Hepatocyte (in vitro differentiated cells): ENCODE measurements at regions not wholly inside any gene's neighbourhood (a gene's known extent, or its start where the extent isn't known, plus 50 kb on each side); places are given as distances from the start of the nearest gene placed in this dataset.

Source experiments
- DNase-seq: peaks from one replicate; pipeline ENCODE4 v3.0.0-alpha.2; 2016; ENCODE audit warnings: low spot score
- H2AFZ ChIP-seq: fragments of 200-600 bp; sonication (generic); 2 replicates; pipeline ENCODE4 v1.6.0; 2016; ENCODE audit warnings: antibody characterized with exemption, mild to moderate bottlenecking
- H3K27ac ChIP-seq: fragments of 200-600 bp; sonication (generic); 2 replicates; pipeline ENCODE4 v1.5.1; 2016; ENCODE audit warnings: mild to moderate bottlenecking
- H3K27me3 ChIP-seq: fragments of 200-600 bp; sonication (generic); 2 replicates; pipeline ENCODE4 v1.6.1; 2016
- H3K36me3 ChIP-seq: fragments of 200-600 bp; sonication (generic); replicated peaks from 2 replicates; pipeline ENCODE4 v1.5.1; 2016; ENCODE audit warnings: low read depth; ENCODE audit not compliant: insufficient read depth
- H3K4me1 ChIP-seq: fragments of 200-600 bp; sonication (generic); 2 replicates; pipeline ENCODE4 v1.5.1; 2016; ENCODE audit warnings: mild to moderate bottlenecking, moderate library complexity; ENCODE audit not compliant: insufficient read depth
- H3K4me2 ChIP-seq: fragments of 200-600 bp; sonication (generic); 2 replicates; pipeline ENCODE4 v1.6.0; 2016
- H3K4me3 ChIP-seq: fragments of 200-600 bp; sonication (generic); 2 replicates; pipeline ENCODE4 v1.5.1; 2016; ENCODE audit warnings: mild to moderate bottlenecking
- H3K79me2 ChIP-seq: fragments of 200-600 bp; sonication (generic); 2 replicates; pipeline ENCODE4 v1.6.0; 2017; ENCODE audit warnings: mild to moderate bottlenecking
- H3K9me2 ChIP-seq: fragments of 200-600 bp; sonication (generic); replicated peaks from 2 replicates; pipeline ENCODE4 v1.6.0; 2017; ENCODE audit warnings: mild to moderate bottlenecking; ENCODE audit not compliant: insufficient read depth
- H3K9me3 ChIP-seq: fragments of 200-600 bp; sonication (generic); 2 replicates; pipeline ENCODE4 v1.5.1; 2016; ENCODE audit warnings: low read depth, mild to moderate bottlenecking
- H4K20me1 ChIP-seq: fragments of 200-600 bp; sonication (generic); 2 replicates; pipeline ENCODE4 v1.6.0; 2016; ENCODE audit warnings: mild to moderate bottlenecking; ENCODE audit not compliant: insufficient read depth, poor library complexity, severe bottlenecking
- CTCF ChIP-seq: fragments of 200-600 bp; sonication (generic); IDR thresholded peaks from 2 replicates; pipeline ENCODE4 v1.5.1; 2016; ENCODE audit warnings: antibody characterized with exemption, mild to moderate bottlenecking; ENCODE audit not compliant: poor library complexity
- EZH2 ChIP-seq: fragments of 200-600 bp; sonication (generic); IDR thresholded peaks from 2 replicates; pipeline ENCODE4 v1.6.1; 2016; ENCODE audit warnings: antibody characterized with exemption, mild to moderate bottlenecking, borderline replicate concordance
- EZH2phosphoT487 ChIP-seq: fragments of 200-600 bp; sonication (generic); IDR thresholded peaks from one replicate; pipeline ENCODE4 v1.6.1; 2018; ENCODE audit warnings: antibody characterized with exemption, mild to moderate bottlenecking, low read depth, moderate library complexity; ENCODE audit not compliant: unreplicated experiment, severe bottlenecking
- WGBS: methylation state at CpG from one replicate; pipeline ENCODE4 v1.1.6; 2016; ENCODE audit warnings: low lambda C conversion rate; ENCODE audit errors: missing lambda C conversion rate; 5-methylcytosine and 5-hydroxymethylcytosine counted together

GRCh38 chr15:96183514-96183850, 147.0 kb upstream of the NR2F2 start:
- no peak for DNase-seq
- H3K9me3 ChIP-seq: no peaks in the 10 kb centered on the region
- no peak overlapping the region for H3K4me3 ChIP-seq
- H3K79me2 ChIP-seq: no peaks in the 10 kb centered on the region
- H3K27me3 ChIP-seq: no peaks in the 10 kb centered on the region
- WGBS: 47% methylated on average over 4 of the region's 4 CpGs
- H3K36me3 ChIP-seq: no peaks in the 10 kb centered on the region
- H4K20me1 ChIP-seq: no peaks in the 10 kb centered on the region
- H3K4me1 ChIP-seq: peaks cover 20% of the 10 kb centered on the region
- H2AFZ ChIP-seq: no peak overlapping the region
- H3K4me2 ChIP-seq: peak overlapping the region; percentile 51
- peak overlapping the region; percentile 40 for H3K27ac ChIP-seq
- H3K9me2 ChIP-seq: no peaks in the 10 kb centered on the region
- TF ChIP-seq EZH2: no peak
- TF ChIP-seq EZH2phosphoT487: no peak
- TF ChIP-seq CTCF: no peak

GRCh38 chr15:96183867-96184266, 146.6 kb upstream of the NR2F2 start:
- 67% methylated on average over 3 of the region's 3 CpGs for WGBS
- Histone ChIP-seq H4K20me1 (no peaks in the 10 kb centered on the region), H3K36me3 (no peaks in the 10 kb centered on the region), H3K4me2 (peak overlapping the region; percentile 51), H3K27me3 (no peaks in the 10 kb centered on the region), H3K9me3 (no peaks in the 10 kb centered on the region), H3K4me1 (peaks cover 21% of the 10 kb centered on the region), H3K79me2 (no peaks in the 10 kb centered on the region), H3K27ac (peak overlapping the region; percentile 40), H3K4me3 (no peak overlapping the region), H2AFZ (no peak overlapping the region), H3K9me2 (no peaks in the 10 kb centered on the region)
- TF ChIP-seq CTCF (no peak), EZH2 (no peak), EZH2phosphoT487 (no peak)
- DNase-seq: no peak

GRCh38 chr15:96184297-96184696, 146.2 kb upstream of the NR2F2 start:
- H3K27me3 ChIP-seq: no peaks in the 10 kb centered on the region
- H3K4me2 ChIP-seq: peak overlapping the region; percentile 51
- no peaks in the 10 kb centered on the region for H3K9me3 ChIP-seq
- no peak overlapping the region for H2AFZ ChIP-seq
- TF ChIP-seq CTCF (no peak), EZH2 (no peak), EZH2phosphoT487 (no peak)
- peaks cover 21% of the 10 kb centered on the region for H3K4me1 ChIP-seq
- H4K20me1 ChIP-seq: no peaks in the 10 kb centered on the region
- H3K79me2 ChIP-seq: no peaks in the 10 kb centered on the region
- DNase-seq: no peak
- 75% methylated on average over 2 of the region's 2 CpGs for WGBS
- H3K27ac ChIP-seq: peak overlapping the region; percentile 40
- H3K36me3 ChIP-seq: no peaks in the 10 kb centered on the region
- no peak overlapping the region for H3K4me3 ChIP-seq
- H3K9me2 ChIP-seq: no peaks in the 10 kb centered on the region

GRCh38 chr15:96186105-96186504, 144.4 kb upstream of the NR2F2 start:
- H2AFZ ChIP-seq: no peak overlapping the region
- no peak for DNase-seq
- 97% methylated on average over 4 of the region's 4 CpGs for WGBS
- no peaks in the 10 kb centered on the region for H3K36me3 ChIP-seq
- no peak overlapping the region for H3K4me2 ChIP-seq
- H3K4me3 ChIP-seq: no peak overlapping the region
- peaks cover 21% of the 10 kb centered on the region for H3K4me1 ChIP-seq
- no peak for TF ChIP-seq EZH2
- no peak for TF ChIP-seq EZH2phosphoT487
- no peak for TF ChIP-seq CTCF
- H3K27ac ChIP-seq: no peak overlapping the region
- no peaks in the 10 kb centered on the region for H3K79me2 ChIP-seq
- no peaks in the 10 kb centered on the region for H4K20me1 ChIP-seq
- no peaks in the 10 kb centered on the region for H3K9me3 ChIP-seq
- H3K27me3 ChIP-seq: no peaks in the 10 kb centered on the region
- H3K9me2 ChIP-seq: no peaks in the 10 kb centered on the region
